Stimulated activated naive B cell treated with anti-CD40 and anti-IgM and Interleukin-4, amounts not matched to agents 10 μg/mL and 1 μg/mL and 100 μg/mL, for 72 hours (primary cell): ENCODE measurements at regions not wholly inside any gene's neighbourhood (a gene's known extent, or its start where the extent isn't known, plus 50 kb on each side); places are given as distances from the start of the nearest gene placed in this dataset.

Experiments used
- ATAC-seq, 2 donors: fragments of 150-1000 bp; cut with Tn5 transposase; replicated peaks; 2 replicates each; pipeline ENCODE4 v1.10.0; 2021; ENCODE audit warnings: moderate library complexity in 1 of 2
- DNase-seq: peaks from one replicate; pipeline ENCODE4 v3.0.0; 2021
- H3K27ac Mint-ChIP-seq: one replicate; pipeline ENCODE4 v1.8.0; 2022; ENCODE audit warnings: mild to moderate bottlenecking, mixed read lengths
- H3K27me3 Mint-ChIP-seq, 2 donors: one replicate each; pipeline ENCODE4 v1.8.0; 2022; ENCODE audit warnings: mixed read lengths in 2 of 2
- H3K36me3 Mint-ChIP-seq, 2 donors: one replicate each; pipeline ENCODE4 v1.8.0; 2022; ENCODE audit warnings: mixed read lengths in 2 of 2, mild to moderate bottlenecking in 1 of 2
- H3K4me1 Mint-ChIP-seq, 2 donors: one replicate each; pipeline ENCODE4 v1.8.0; 2022; ENCODE audit warnings: mixed read lengths in 2 of 2, mild to moderate bottlenecking in 1 of 2
- H3K4me3 Mint-ChIP-seq, 2 donors: one replicate each; pipeline ENCODE4 v1.8.0; 2022; ENCODE audit warnings: mild to moderate bottlenecking in 2 of 2, mixed read lengths in 2 of 2, moderate library complexity in 1 of 2
- H3K9me3 Mint-ChIP-seq, 2 donors: one replicate each; pipeline ENCODE4 v1.8.0; 2022; ENCODE audit warnings: mixed read lengths in 2 of 2, mild to moderate bottlenecking in 1 of 2

- no peaks in the 10 kb centered on the region for H3K9me3 Mint-ChIP-seq
- H3K27me3 Mint-ChIP-seq: no peaks in the 10 kb centered on the region
- H3K4me1 Mint-ChIP-seq: no peaks in the 10 kb centered on the region
- DNase-seq (no peak), ATAC-seq (no peak)
- no peaks in the 10 kb centered on the region for H3K36me3 Mint-ChIP-seq
- no peak overlapping the region for H3K27ac Mint-ChIP-seq
- no peak overlapping the region for H3K4me3 Mint-ChIP-seq
Observed at GRCh38 chr2:228408529-228409227, 227.2 kb upstream of the SPHKAP start.

- DNase-seq (no peak), ATAC-seq (no peak)
- Mint-ChIP-seq H3K9me3 (no peaks in the 10 kb centered on the region), H3K27me3 (no peaks in the 10 kb centered on the region), H3K36me3 (no peaks in the 10 kb centered on the region), H3K4me1 (no peaks in the 10 kb centered on the region), H3K27ac (no peak overlapping the region), H3K4me3 (no peak overlapping the region)
Observed at GRCh38 chr2:228407821-228408220, 226.3 kb upstream of the SPHKAP start.

GRCh38 chr2:228401065-228401912 is 219.8 kb upstream of the SPHKAP start:
- Mint-ChIP-seq H3K36me3 (no peaks in the 10 kb centered on the region), H3K27me3 (no peaks in the 10 kb centered on the region), H3K27ac (no peak overlapping the region), H3K9me3 (peaks cover 7 to 10% of the 10 kb centered on the region in 2 donors), H3K4me3 (no peak overlapping the region), H3K4me1 (no peaks in the 10 kb centered on the region)
- ATAC-seq (peak; percentile 16 to 29), DNase-seq (no peak)

GRCh38 chr2:228387776-228388175 is 206.3 kb upstream of the SPHKAP start:
- no peak overlapping the region for H3K4me3 Mint-ChIP-seq
- peaks cover 1 to 14% of the 10 kb centered on the region in 2 donors for H3K9me3 Mint-ChIP-seq
- no peaks in the 10 kb centered on the region for H3K4me1 Mint-ChIP-seq
- no peaks in the 10 kb centered on the region for H3K27me3 Mint-ChIP-seq
- no peak for ATAC-seq
- H3K36me3 Mint-ChIP-seq: no peaks in the 10 kb centered on the region
- no peak for DNase-seq
- H3K27ac Mint-ChIP-seq: no peak overlapping the region

GRCh38 chr2:228378696-228379425 is 197.4 kb upstream of the SPHKAP start:
- Mint-ChIP-seq H3K36me3 (no peaks in the 10 kb centered on the region), H3K4me1 (no peaks in the 10 kb centered on the region), H3K27me3 (no peaks in the 10 kb centered on the region), H3K27ac (no peak overlapping the region), H3K9me3 (no peaks in the 10 kb centered on the region), H3K4me3 (no peak overlapping the region)
- no peak for DNase-seq
- no peak for ATAC-seq

- H3K27ac Mint-ChIP-seq: no peak overlapping the region
- no peaks in the 10 kb centered on the region for H3K36me3 Mint-ChIP-seq
- ATAC-seq: no peak
Observed at GRCh38 chr2:228378233-228378632, 196.7 kb upstream of the SPHKAP start.

GRCh38 chr2:228377533-228377932 is 196.0 kb upstream of the SPHKAP start:
- H3K9me3 Mint-ChIP-seq: peaks cover 0 to 6% of the 10 kb centered on the region in 2 donors
- no peak for ATAC-seq
- H3K4me1 Mint-ChIP-seq: no peaks in the 10 kb centered on the region
- H3K36me3 Mint-ChIP-seq: no peaks in the 10 kb centered on the region
- no peak overlapping the region for H3K27ac Mint-ChIP-seq
- no peak for DNase-seq
- no peak overlapping the region for H3K4me3 Mint-ChIP-seq
- H3K27me3 Mint-ChIP-seq: no peaks in the 10 kb centered on the region

More at GRCh38 chr2:228378233-228378632, 196.7 kb upstream of the SPHKAP start:
- H3K27me3 Mint-ChIP-seq: no peaks in the 10 kb centered on the region
- H3K9me3 Mint-ChIP-seq: peaks cover 0 to 1% of the 10 kb centered on the region in 2 donors
- no peaks in the 10 kb centered on the region for H3K4me1 Mint-ChIP-seq
- H3K4me3 Mint-ChIP-seq: no peak overlapping the region
- DNase-seq: no peak

GRCh38 chr2:228374741-228375140 is 193.3 kb upstream of the SPHKAP start:
- Mint-ChIP-seq H3K4me3 (no peak overlapping the region), H3K27me3 (no peaks in the 10 kb centered on the region), H3K27ac (no peak overlapping the region), H3K36me3 (no peaks in the 10 kb centered on the region), H3K4me1 (no peaks in the 10 kb centered on the region), H3K9me3 (peaks cover 0 to 8% of the 10 kb centered on the region in 2 donors)
- DNase-seq: no peak
- no peak for ATAC-seq

GRCh38 chr2:228373191-228373590 is 191.7 kb upstream of the SPHKAP start:
- H3K9me3 Mint-ChIP-seq: peaks cover under 1 to 8% of the 10 kb centered on the region in 2 donors
- H3K4me1 Mint-ChIP-seq: no peaks in the 10 kb centered on the region
- H3K27me3 Mint-ChIP-seq: no peaks in the 10 kb centered on the region
- ATAC-seq (no peak), DNase-seq (no peak)
- no peak overlapping the region for H3K27ac Mint-ChIP-seq
- H3K4me3 Mint-ChIP-seq: no peak overlapping the region
- H3K36me3 Mint-ChIP-seq: no peaks in the 10 kb centered on the region

- DNase-seq (no peak), ATAC-seq (no peak)
- Mint-ChIP-seq H3K27ac (no peak overlapping the region), H3K4me1 (no peaks in the 10 kb centered on the region), H3K27me3 (no peaks in the 10 kb centered on the region), H3K36me3 (no peaks in the 10 kb centered on the region), H3K4me3 (no peak overlapping the region), H3K9me3 (peaks cover 2 to 8% of the 10 kb centered on the region in 2 donors)
Observed at GRCh38 chr2:228372212-228372611, 190.7 kb upstream of the SPHKAP start.

GRCh38 chr2:228369400-228370031 is 188.0 kb upstream of the SPHKAP start:
- no peaks in the 10 kb centered on the region for H3K4me1 Mint-ChIP-seq
- H3K27me3 Mint-ChIP-seq: no peaks in the 10 kb centered on the region
- H3K27ac Mint-ChIP-seq: no peak overlapping the region
- no peak for ATAC-seq
- H3K9me3 Mint-ChIP-seq: peaks cover 2 to 8% of the 10 kb centered on the region in 2 donors
- no peak for DNase-seq
- H3K4me3 Mint-ChIP-seq: no peak overlapping the region
- H3K36me3 Mint-ChIP-seq: no peaks in the 10 kb centered on the region

GRCh38 chr2:228367356-228367755 is 185.9 kb upstream of the SPHKAP start:
- ATAC-seq: no peak
- H3K36me3 Mint-ChIP-seq: no peaks in the 10 kb centered on the region
- no peak for DNase-seq
- no peak overlapping the region for H3K27ac Mint-ChIP-seq
- no peaks in the 10 kb centered on the region for H3K4me1 Mint-ChIP-seq
- H3K27me3 Mint-ChIP-seq: no peaks in the 10 kb centered on the region
- peaks cover 2% of the 10 kb centered on the region in 2 donors for H3K9me3 Mint-ChIP-seq
- no peak overlapping the region for H3K4me3 Mint-ChIP-seq

GRCh38 chr2:228359473-228359872 is 178.0 kb upstream of the SPHKAP start:
- Mint-ChIP-seq H3K27me3 (no peaks in the 10 kb centered on the region), H3K4me1 (no peaks in the 10 kb centered on the region), H3K4me3 (no peak overlapping the region), H3K9me3 (no peaks in the 10 kb centered on the region), H3K27ac (no peak overlapping the region), H3K36me3 (no peaks in the 10 kb centered on the region)
- ATAC-seq (no peak), DNase-seq (no peak)

GRCh38 chr2:228355897-228356296 is 174.4 kb upstream of the SPHKAP start:
- ATAC-seq: no peak
- H3K4me1 Mint-ChIP-seq: no peaks in the 10 kb centered on the region
- H3K27ac Mint-ChIP-seq: no peak overlapping the region

More at GRCh38 chr2:228355897-228356296, 174.4 kb upstream of the SPHKAP start:
- DNase-seq: no peak
- Mint-ChIP-seq H3K4me3 (no peak overlapping the region), H3K9me3 (peaks cover 0 to 3% of the 10 kb centered on the region in 2 donors), H3K36me3 (no peaks in the 10 kb centered on the region), H3K27me3 (no peaks in the 10 kb centered on the region)
